ENCODE measurements at regions not wholly inside any gene's neighbourhood (a gene's known extent, or its start where the extent isn't known, plus 50 kb on each side); places are given as distances from the start of the nearest gene placed in this dataset.
A peak's percentile ranks its signal among the peaks of the same experiment; 100 is the strongest.

DNA sequence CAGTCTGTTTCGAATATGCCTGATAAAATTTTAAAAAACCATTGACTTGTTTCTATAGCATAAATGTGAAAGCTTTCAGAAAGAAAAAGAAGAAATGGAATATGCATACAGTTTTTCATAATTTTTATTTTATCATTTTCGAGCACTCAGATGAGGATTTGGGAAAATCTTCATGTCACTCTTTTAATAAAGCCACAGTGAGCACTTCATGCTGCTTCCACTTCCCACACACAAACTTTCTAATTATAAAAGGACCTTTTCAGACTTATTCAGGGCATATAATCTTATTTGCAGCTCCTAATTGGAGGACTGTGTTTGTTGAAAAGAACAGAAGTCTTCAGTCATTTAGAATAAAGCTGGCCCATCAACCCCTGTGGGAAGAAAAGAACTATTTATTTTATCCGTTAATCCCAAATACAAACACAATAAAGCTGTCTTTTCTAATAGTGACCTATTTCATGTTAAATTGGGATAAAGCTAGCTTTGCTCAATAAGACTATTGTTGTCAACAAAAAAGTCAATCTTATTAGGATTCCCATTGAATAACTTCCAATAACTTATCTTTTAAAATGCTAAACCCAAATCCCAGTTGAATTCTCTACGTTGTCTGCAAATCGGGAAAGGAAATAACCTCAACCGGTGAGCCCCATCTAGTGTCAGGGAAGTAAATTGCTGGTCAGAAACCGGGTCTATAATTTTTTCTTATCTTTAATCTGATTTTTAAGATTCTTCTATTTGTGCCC is 211.5 kb downstream of the PDGFRA start:
- TF ChIP-seq, protein P1, sequence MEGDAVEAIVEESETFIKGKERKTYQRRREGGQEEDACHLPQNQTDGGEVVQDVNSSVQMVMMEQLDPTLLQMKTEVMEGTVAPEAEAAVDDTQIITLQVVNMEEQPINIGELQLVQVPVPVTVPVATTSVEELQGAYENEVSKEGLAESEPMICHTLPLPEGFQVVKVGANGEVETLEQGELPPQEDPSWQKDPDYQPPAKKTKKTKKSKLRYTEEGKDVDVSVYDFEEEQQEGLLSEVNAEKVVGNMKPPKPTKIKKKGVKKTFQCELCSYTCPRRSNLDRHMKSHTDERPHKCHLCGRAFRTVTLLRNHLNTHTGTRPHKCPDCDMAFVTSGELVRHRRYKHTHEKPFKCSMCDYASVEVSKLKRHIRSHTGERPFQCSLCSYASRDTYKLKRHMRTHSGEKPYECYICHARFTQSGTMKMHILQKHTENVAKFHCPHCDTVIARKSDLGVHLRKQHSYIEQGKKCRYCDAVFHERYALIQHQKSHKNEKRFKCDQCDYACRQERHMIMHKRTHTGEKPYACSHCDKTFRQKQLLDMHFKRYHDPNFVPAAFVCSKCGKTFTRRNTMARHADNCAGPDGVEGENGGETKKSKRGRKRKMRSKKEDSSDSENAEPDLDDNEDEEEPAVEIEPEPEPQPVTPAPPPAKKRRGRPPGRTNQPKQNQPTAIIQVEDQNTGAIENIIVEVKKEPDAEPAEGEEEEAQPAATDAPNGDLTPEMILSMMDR (IDR thresholded peaks at IDR 0.05) = peak; percentile 73
- peak; percentile 98 for TF ChIP-seq EZH2phosphoT487 (IDR thresholded peaks at IDR 0.05)

All from neural progenitor cell (in vitro differentiated cells).